Activated B cell treated with CpG ODN at 0.5 μM for 24 hours (primary cell): ENCODE measurements at regions not wholly inside any gene's neighbourhood (a gene's known extent, or its start where the extent isn't known, plus 50 kb on each side); places are given as distances from the start of the nearest gene placed in this dataset.

Experiments
- ATAC-seq: fragments of 200-7000 bp; cut with Tn5 transposase; one replicate; pipeline ENCODE4 v1.10.0; 2021; ENCODE audit warnings: low read depth, mild to moderate bottlenecking, moderate library complexity
- CTCF ChIA-PET: fragments of 350-600 bp; sonication (Branson Sonifier 250); formaldehyde crosslinking; loops from one replicate; lab custom pipeline; 2021; ENCODE audit warnings: antibody characterized with exemption; lab: Charles Lee
- POLR2A ChIA-PET: fragments of 350-600 bp; sonication (Branson Sonifier 250); formaldehyde crosslinking; loops from one replicate; lab custom pipeline; 2021; ENCODE audit warnings: antibody characterized with exemption; lab: Charles Lee
- DNase-seq: peaks from one replicate; pipeline ENCODE4 v3.0.0; 2022
- H3K27ac Mint-ChIP-seq: one replicate; pipeline ENCODE4 v1.8.0; 2020; ENCODE audit warnings: mixed read lengths
- H3K27me3 Mint-ChIP-seq: one replicate; pipeline ENCODE4 v1.8.0; 2021; ENCODE audit warnings: mixed read lengths
- H3K36me3 Mint-ChIP-seq: one replicate; pipeline ENCODE4 v1.8.0; 2021; ENCODE audit warnings: low read depth, mixed read lengths
- H3K4me1 Mint-ChIP-seq: one replicate; pipeline ENCODE4 v1.8.0; 2021; ENCODE audit warnings: mixed read lengths
- H3K4me3 Mint-ChIP-seq: one replicate; pipeline ENCODE4 v1.8.0; 2020; ENCODE audit warnings: mild to moderate bottlenecking, mixed read lengths
- H3K9me3 Mint-ChIP-seq: one replicate; pipeline ENCODE4 v1.8.0; 2020; ENCODE audit warnings: mixed read lengths
- intact Hi-C: fragments of 100-400 bp; cut with micrococcal nuclease; formaldehyde crosslinking; loops from one replicate; pipeline ENCODE4 v1.15.1; 2024
- TF ChIP-seq, protein P1 (sequence below): fragments of 200-600 bp; IDR thresholded peaks from one replicate; pipeline ENCODE4 v1.8.0; 2022; ENCODE audit warnings: antibody characterized with exemption, mild to moderate bottlenecking

DNA sequence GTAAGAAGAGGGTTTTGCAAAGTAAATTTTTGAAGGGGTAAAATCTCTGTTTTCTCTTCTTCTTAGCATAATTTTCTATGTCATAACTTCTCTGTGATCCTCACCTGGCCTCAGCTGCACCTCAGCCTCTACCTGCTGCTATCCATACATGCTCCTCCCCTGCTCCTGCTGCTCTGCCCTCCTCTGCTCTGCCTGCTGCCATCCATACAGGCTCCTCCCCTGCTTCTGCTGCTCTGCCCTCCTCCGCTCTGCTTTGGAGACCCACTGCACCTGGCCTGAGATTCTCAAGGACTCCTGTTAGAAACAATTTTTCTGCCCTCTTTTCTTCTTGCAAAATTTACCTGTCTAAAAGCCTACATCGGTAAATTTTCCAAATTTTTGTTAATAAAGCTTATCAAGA, 388.6 kb upstream of the PITX2 start:
- DNase-seq (no peak), ATAC-seq (no peak)
- intact Hi-C loops, result no loop called here
- Mint-ChIP-seq H3K27me3 (no peaks in the 10 kb centered on the region), H3K27ac (no peak overlapping the region), H3K9me3 (no peaks in the 10 kb centered on the region), H3K4me1 (no peaks in the 10 kb centered on the region), H3K4me3 (no peak overlapping the region), H3K36me3 (no peaks in the 10 kb centered on the region)
- ChIA-PET CTCF (no interaction called here), POLR2A (no interaction called here)
- TF ChIP-seq, protein P1, sequence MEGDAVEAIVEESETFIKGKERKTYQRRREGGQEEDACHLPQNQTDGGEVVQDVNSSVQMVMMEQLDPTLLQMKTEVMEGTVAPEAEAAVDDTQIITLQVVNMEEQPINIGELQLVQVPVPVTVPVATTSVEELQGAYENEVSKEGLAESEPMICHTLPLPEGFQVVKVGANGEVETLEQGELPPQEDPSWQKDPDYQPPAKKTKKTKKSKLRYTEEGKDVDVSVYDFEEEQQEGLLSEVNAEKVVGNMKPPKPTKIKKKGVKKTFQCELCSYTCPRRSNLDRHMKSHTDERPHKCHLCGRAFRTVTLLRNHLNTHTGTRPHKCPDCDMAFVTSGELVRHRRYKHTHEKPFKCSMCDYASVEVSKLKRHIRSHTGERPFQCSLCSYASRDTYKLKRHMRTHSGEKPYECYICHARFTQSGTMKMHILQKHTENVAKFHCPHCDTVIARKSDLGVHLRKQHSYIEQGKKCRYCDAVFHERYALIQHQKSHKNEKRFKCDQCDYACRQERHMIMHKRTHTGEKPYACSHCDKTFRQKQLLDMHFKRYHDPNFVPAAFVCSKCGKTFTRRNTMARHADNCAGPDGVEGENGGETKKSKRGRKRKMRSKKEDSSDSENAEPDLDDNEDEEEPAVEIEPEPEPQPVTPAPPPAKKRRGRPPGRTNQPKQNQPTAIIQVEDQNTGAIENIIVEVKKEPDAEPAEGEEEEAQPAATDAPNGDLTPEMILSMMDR, result no peak

- no peaks in the 10 kb centered on the region for H3K4me1 Mint-ChIP-seq
- intact Hi-C loops, result no loop called here
- no peak overlapping the region for H3K27ac Mint-ChIP-seq
- POLR2A ChIA-PET, result no interaction called here
- H3K36me3 Mint-ChIP-seq, result no peaks in the 10 kb centered on the region
- CTCF ChIA-PET, result no interaction called here
- ATAC-seq (no peak), DNase-seq (no peak)
- no peaks in the 10 kb centered on the region for H3K27me3 Mint-ChIP-seq
- H3K4me3 Mint-ChIP-seq, result no peak overlapping the region
- TF ChIP-seq, protein P1, result no peak
- H3K9me3 Mint-ChIP-seq, result no peaks in the 10 kb centered on the region
Measured at GRCh38 chr4:111013846-111014245, 391.0 kb upstream of the PITX2 start.

- ATAC-seq (no peak), DNase-seq (no peak)
- ChIA-PET POLR2A (no interaction called here), CTCF (no interaction called here)
- intact Hi-C loops, result no loop called here
- Mint-ChIP-seq H3K36me3 (no peaks in the 10 kb centered on the region), H3K4me3 (no peak overlapping the region), H3K27ac (no peak overlapping the region), H3K27me3 (no peaks in the 10 kb centered on the region), H3K4me1 (no peaks in the 10 kb centered on the region), H3K9me3 (no peaks in the 10 kb centered on the region)
- TF ChIP-seq, protein P1, result no peak
Measured at GRCh38 chr4:111014537-111014936, 391.7 kb upstream of the PITX2 start.

DNA sequence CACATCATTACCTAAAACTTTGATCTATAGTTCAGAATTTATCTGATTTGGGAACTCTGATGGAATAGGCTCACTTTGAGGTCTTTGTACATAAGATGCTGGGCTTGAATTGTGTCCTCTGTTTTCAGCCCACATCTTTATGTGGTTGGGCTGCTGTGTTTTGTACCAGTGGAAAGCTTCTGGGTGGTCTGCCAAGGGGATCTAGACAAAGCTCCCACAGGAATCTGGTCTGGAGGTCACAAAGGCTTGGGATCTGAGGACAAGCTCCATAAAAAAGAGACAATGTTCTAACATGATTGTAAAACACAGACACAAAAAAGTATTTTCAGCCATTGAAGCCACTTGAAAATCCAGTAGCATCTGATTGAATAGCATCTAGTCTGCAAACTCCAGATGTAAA, 393.5 kb upstream of the PITX2 start:
- ATAC-seq, result no peak
- Mint-ChIP-seq H3K27me3 (no peaks in the 10 kb centered on the region), H3K9me3 (no peaks in the 10 kb centered on the region), H3K27ac (no peak overlapping the region), H3K4me3 (no peak overlapping the region), H3K36me3 (no peaks in the 10 kb centered on the region), H3K4me1 (no peaks in the 10 kb centered on the region)
- DNase-seq, result no peak
- ChIA-PET POLR2A (no interaction called here), CTCF (no interaction called here)
- TF ChIP-seq, protein P1, result no peak
- intact Hi-C loops, result no loop called here

DNA sequence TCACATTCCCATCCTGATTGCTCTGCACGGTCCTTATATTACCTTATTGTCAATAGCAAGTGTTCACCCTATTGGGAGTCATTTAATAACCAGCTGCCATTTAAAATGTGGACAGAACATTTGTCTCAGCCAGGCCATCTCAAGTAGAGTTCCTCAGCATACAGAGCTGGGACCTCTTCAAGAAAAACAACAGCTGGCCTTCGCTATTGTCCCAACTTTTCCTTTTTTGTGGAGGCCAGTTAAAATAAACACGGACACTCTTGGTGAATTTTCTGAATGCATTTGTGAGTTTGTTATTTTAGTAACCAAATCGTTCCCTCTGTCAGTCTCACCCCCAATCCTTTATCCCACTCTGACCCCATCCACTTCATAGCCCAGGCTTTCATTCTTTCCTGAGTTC, 395.3 kb upstream of the PITX2 start:
- intact Hi-C loops, result no loop called here
- Mint-ChIP-seq H3K9me3 (no peaks in the 10 kb centered on the region), H3K4me3 (no peak overlapping the region), H3K27ac (no peak overlapping the region), H3K4me1 (no peaks in the 10 kb centered on the region), H3K27me3 (no peaks in the 10 kb centered on the region), H3K36me3 (no peaks in the 10 kb centered on the region)
- CTCF ChIA-PET, result no interaction called here
- TF ChIP-seq, protein P1, result no peak
- ATAC-seq (no peak), DNase-seq (no peak)
- POLR2A ChIA-PET, result no interaction called here
